ENCODE measurements at regions not wholly inside any gene's neighbourhood (a gene's known extent, or its start where the extent isn't known, plus 50 kb on each side); places are given as distances from the start of the nearest gene placed in this dataset.

- no peak for TF ChIP-seq GLIS3 (CRISPR knock-in tag; IDR thresholded peaks at IDR 0.05)
- no peak for TF ChIP-seq ISL1 (CRISPR knock-in tag; IDR thresholded peaks at IDR 0.05)
- TF ChIP-seq ZC3H10 (CRISPR knock-in tag; IDR thresholded peaks at IDR 0.05): no peak
- no peak for TF ChIP-seq PATZ1 (CRISPR knock-in tag; IDR thresholded peaks at IDR 0.05; ENCODE audit: borderline replicate concordance)
- TF ChIP-seq POU6F1 (CRISPR knock-in tag; IDR thresholded peaks at IDR 0.05; ENCODE audit: borderline replicate concordance, low read depth): no peak
- TF ChIP-seq ESRRG (CRISPR knock-in tag; IDR thresholded peaks at IDR 0.05): no peak
- TF ChIP-seq ARNTL (CRISPR knock-in tag; IDR thresholded peaks at IDR 0.05; ENCODE audit: borderline replicate concordance, low read depth): no peak
- TF ChIP-seq TSHZ2 (CRISPR knock-in tag; IDR thresholded peaks at IDR 0.05): no peak
- TF ChIP-seq ZFP30 (CRISPR knock-in tag; IDR thresholded peaks at IDR 0.05): no peak
- no peak for TF ChIP-seq ZFP3 (CRISPR knock-in tag; IDR thresholded peaks at IDR 0.05)
- TF ChIP-seq SNAI2 (CRISPR knock-in tag; IDR thresholded peaks at IDR 0.05): no peak
- TF ChIP-seq ZNF70 (CRISPR knock-in tag; IDR thresholded peaks at IDR 0.05): no peak
- TF ChIP-seq CSRNP3 (CRISPR knock-in tag; IDR thresholded peaks at IDR 0.05): no peak
- no peak for TF ChIP-seq PPARA (CRISPR knock-in tag; IDR thresholded peaks at IDR 0.05; ENCODE audit: borderline replicate concordance)
- no peak for TF ChIP-seq RARB (CRISPR knock-in tag; IDR thresholded peaks at IDR 0.05)
- no peak for TF ChIP-seq ZNF8 (CRISPR knock-in tag; IDR thresholded peaks at IDR 0.05)
- no peak for TF ChIP-seq TOX (CRISPR knock-in tag; IDR thresholded peaks at IDR 0.05; ENCODE audit: borderline replicate concordance)
- no peak for TF ChIP-seq ZNF565 (CRISPR knock-in tag; conservative IDR thresholded peaks at IDR 0.05; ENCODE audit: low read depth)
These were observed 555.8 kb downstream of the BRD1 start for GRCh38 chr22:49271831-49272230.

GRCh38 chr22:49271369-49271727 lies 556.3 kb downstream of the BRD1 start:
- TF ChIP-seq OSR1 (CRISPR knock-in tag; IDR thresholded peaks at IDR 0.05): no peak
- ATAC-seq: no peak

More at GRCh38 chr22:49271831-49272230, 555.8 kb downstream of the BRD1 start:
- no peak for ATAC-seq

- TF ChIP-seq SNAI2 (CRISPR knock-in tag; IDR thresholded peaks at IDR 0.05): no peak
- TF ChIP-seq ARNTL (CRISPR knock-in tag; IDR thresholded peaks at IDR 0.05; ENCODE audit: borderline replicate concordance, low read depth): no peak
- TF ChIP-seq CSDC2 (CRISPR knock-in tag; IDR thresholded peaks at IDR 0.05): no peak
- no peak for TF ChIP-seq ZNF8 (CRISPR knock-in tag; IDR thresholded peaks at IDR 0.05)
- no peak for TF ChIP-seq ZNF70 (CRISPR knock-in tag; IDR thresholded peaks at IDR 0.05)
- no peak for TF ChIP-seq OSR1 (CRISPR knock-in tag; IDR thresholded peaks at IDR 0.05)
- TF ChIP-seq ZFP3 (CRISPR knock-in tag; IDR thresholded peaks at IDR 0.05): no peak
- TF ChIP-seq ESRRG (CRISPR knock-in tag; IDR thresholded peaks at IDR 0.05): no peak
- no peak for TF ChIP-seq ZNF565 (CRISPR knock-in tag; conservative IDR thresholded peaks at IDR 0.05; ENCODE audit: low read depth)
- no peak for TF ChIP-seq GLIS3 (CRISPR knock-in tag; IDR thresholded peaks at IDR 0.05)
- TF ChIP-seq CSRNP3 (CRISPR knock-in tag; IDR thresholded peaks at IDR 0.05): no peak
- no peak for TF ChIP-seq TSHZ2 (CRISPR knock-in tag; IDR thresholded peaks at IDR 0.05)
- no peak for TF ChIP-seq CREB5 (CRISPR knock-in tag; IDR thresholded peaks at IDR 0.05; ENCODE audit: low read depth)
- no peak for TF ChIP-seq BACH2 (CRISPR knock-in tag; IDR thresholded peaks at IDR 0.05; ENCODE audit: borderline replicate concordance)
- TF ChIP-seq ZC3H10 (CRISPR knock-in tag; IDR thresholded peaks at IDR 0.05): no peak
- TF ChIP-seq TOX (CRISPR knock-in tag; IDR thresholded peaks at IDR 0.05; ENCODE audit: borderline replicate concordance): no peak
- no peak for ATAC-seq
These were observed 556.9 kb downstream of the BRD1 start for GRCh38 chr22:49270595-49271368.

Measured in SK-N-SH treated with all-trans-retinoic acid at 6 μM for 48 hours (cell line).